K562 (cell line): ENCODE measurements at regions not wholly inside any gene's neighbourhood (a gene's known extent, or its start where the extent isn't known, plus 50 kb on each side); places are given as distances from the start of the nearest gene placed in this dataset.

Experiments
- EHMT2 ChIP-seq: fragments of 450-650 bp; IDR thresholded peaks from 2 replicates; pipeline ENCODE4 v1.6.1; 2018; ENCODE audit warnings: antibody characterized with exemption
- LEF1 ChIP-seq: fragments of 450-650 bp; IDR thresholded peaks from 2 replicates; pipeline ENCODE4 v1.6.1; 2016; ENCODE audit warnings: mild to moderate bottlenecking
- RBFOX2 ChIP-seq: fragments of 200-400 bp; formaldehyde crosslinking; IDR thresholded peaks from 2 replicates; pipeline ENCODE4 v1.6.1; 2017; ENCODE audit warnings: low read depth, mild to moderate bottlenecking, low read length, moderate library complexity
- SMC3 ChIP-seq: conservative IDR thresholded peaks from 2 replicates; pipeline ENCODE4 v1.6.1; 2011; ENCODE audit warnings: low read depth, low read length, improper control_type of control experiment; ENCODE audit not compliant: insufficient read depth
- WHSC1 ChIP-seq: IDR thresholded peaks from one replicate; pipeline ENCODE4 v1.6.1; 2012; ENCODE audit warnings: low read length, control low read depth, inconsistent platforms
- TF ChIP-seq, protein P1 (sequence below), 3 experiments: IDR thresholded peaks in 2 of 3; conservative IDR thresholded peaks in 1 of 3; 2 replicates each; pipeline ENCODE4 v1.5.1; 2011 to 2012; ENCODE audit warnings: low read length in 3 of 3, mild to moderate bottlenecking in 3 of 3, control low read depth in 2 of 3, improper control_type of control experiment in 1 of 3, inconsistent platforms in 1 of 3, low read depth in 1 of 3, mixed read lengths in 1 of 3, moderate library complexity in 1 of 3; ENCODE audit not compliant: insufficient read depth in 2 of 3
- TF ChIP-seq, protein P2 (sequence below), 2 experiments: fragments of 450-650 bp in 1 of 2; sonication (generic) in 1 of 2; formaldehyde crosslinking; conservative IDR thresholded peaks; 2 replicates each; pipeline versions ENCODE4 v1.4.0 to v1.8.1; 2020 to 2022; ENCODE audit warnings: mild to moderate bottlenecking in 1 of 2, missing genetic modification reagents in 1 of 2

DNA sequence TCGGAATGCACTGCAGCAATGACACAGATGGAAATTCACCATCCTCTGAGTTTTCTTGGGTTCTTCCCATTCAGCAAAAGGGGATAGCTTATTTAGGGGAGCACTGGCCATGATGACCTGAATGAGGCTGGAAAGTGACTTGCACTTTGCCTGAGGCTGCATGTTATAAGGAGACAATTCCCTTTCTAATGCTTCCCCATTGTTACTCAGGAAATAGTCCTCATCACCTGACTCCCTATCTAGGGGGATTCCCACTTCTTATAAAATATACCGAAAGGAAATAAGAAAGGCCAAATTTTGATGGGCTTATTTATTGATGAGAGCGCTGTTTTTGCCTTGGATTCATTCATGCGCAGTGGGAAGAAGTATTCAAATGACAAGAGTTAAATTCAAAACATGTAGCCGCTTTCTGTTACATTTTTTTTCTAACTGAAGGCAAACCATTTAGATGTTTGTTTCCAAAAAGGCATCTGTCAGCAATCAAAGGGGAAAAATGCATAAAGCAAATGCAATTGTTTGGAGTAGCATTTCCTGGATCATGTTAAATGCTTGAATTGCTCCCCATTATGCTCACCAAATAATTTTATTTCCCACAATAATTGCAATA lies 220.3 kb upstream of the NFIA start:
- no peak for TF ChIP-seq WHSC1
- TF ChIP-seq RBFOX2, result no peak
- TF ChIP-seq, protein P1, sequence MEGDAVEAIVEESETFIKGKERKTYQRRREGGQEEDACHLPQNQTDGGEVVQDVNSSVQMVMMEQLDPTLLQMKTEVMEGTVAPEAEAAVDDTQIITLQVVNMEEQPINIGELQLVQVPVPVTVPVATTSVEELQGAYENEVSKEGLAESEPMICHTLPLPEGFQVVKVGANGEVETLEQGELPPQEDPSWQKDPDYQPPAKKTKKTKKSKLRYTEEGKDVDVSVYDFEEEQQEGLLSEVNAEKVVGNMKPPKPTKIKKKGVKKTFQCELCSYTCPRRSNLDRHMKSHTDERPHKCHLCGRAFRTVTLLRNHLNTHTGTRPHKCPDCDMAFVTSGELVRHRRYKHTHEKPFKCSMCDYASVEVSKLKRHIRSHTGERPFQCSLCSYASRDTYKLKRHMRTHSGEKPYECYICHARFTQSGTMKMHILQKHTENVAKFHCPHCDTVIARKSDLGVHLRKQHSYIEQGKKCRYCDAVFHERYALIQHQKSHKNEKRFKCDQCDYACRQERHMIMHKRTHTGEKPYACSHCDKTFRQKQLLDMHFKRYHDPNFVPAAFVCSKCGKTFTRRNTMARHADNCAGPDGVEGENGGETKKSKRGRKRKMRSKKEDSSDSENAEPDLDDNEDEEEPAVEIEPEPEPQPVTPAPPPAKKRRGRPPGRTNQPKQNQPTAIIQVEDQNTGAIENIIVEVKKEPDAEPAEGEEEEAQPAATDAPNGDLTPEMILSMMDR (IDR thresholded peaks at IDR 0.05 in 2 of 3, conservative IDR thresholded peaks at IDR 0.05 in 1 of 3; ENCODE audit: insufficient read depth in 2 of 3, low read depth in 1 of 3, low read length in 3 of 3), result no peak
- no peak for TF ChIP-seq LEF1
- no peak for TF ChIP-seq EHMT2
- TF ChIP-seq SMC3, result no peak
- TF ChIP-seq, protein P2, sequence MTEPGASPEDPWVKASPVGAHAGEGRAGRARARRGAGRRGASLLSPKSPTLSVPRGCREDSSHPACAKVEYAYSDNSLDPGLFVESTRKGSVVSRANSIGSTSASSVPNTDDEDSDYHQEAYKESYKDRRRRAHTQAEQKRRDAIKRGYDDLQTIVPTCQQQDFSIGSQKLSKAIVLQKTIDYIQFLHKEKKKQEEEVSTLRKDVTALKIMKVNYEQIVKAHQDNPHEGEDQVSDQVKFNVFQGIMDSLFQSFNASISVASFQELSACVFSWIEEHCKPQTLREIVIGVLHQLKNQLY (CRISPR knock-in tag; conservative IDR thresholded peaks at IDR 0.05), result no peak
